Endothelial cell of umbilical vein (primary cell): ENCODE measurements at regions not wholly inside any gene's neighbourhood (a gene's known extent, or its start where the extent isn't known, plus 50 kb on each side); places are given as distances from the start of the nearest gene placed in this dataset.

ENCODE experiments used
- BruUV-seq: library from RNA; stranded (reverse); fragments of 400-500 nt; replicated peaks from 2 replicates; lab custom pipeline; 2021; lab: Mats Ljungman, UMichigan
- CTCF ChIA-PET: fragments of 300-600, 350-600 bp; sonication (Branson Sonifier 250); formaldehyde crosslinking; loops from one replicate; lab custom pipeline; 2021; ENCODE audit warnings: antibody characterized with exemption, inconsistent platforms; lab: Charles Lee
- POLR2A ChIA-PET: fragments of 300-600, 350-600 bp; sonication (Branson Sonifier 250); formaldehyde crosslinking; loops from one replicate; lab custom pipeline; 2021; ENCODE audit warnings: antibody characterized with exemption, inconsistent platforms; lab: Charles Lee
- DNase-seq: peaks from one replicate; pipeline ENCODE4 v3.0.0-alpha.2; 2011; ENCODE audit warnings: low read depth, low spot score
- FAIRE-seq: peaks from 2 replicates; lab custom pipeline; 2011; peaks lifted over from hg19 to GRCh38; lab: Jason Lieb, UNC
- H2AFZ ChIP-seq: 2 replicates; pipeline ENCODE4 v1.6.0; 2012; ENCODE audit warnings: low read depth, low read length, control low read depth, inconsistent platforms
- H3K27ac ChIP-seq: 2 replicates; pipeline ENCODE4 v1.5.1; 2011; ENCODE audit warnings: low read depth, mild to moderate bottlenecking, control low read depth, low read length, moderate library complexity; ENCODE audit not compliant: insufficient read depth
- H3K27me3 ChIP-seq, 2 experiments: 2 replicates each; pipeline versions ENCODE4 v1.6.0 to v1.6.1; 2011; ENCODE audit warnings: low read length in 2 of 2, mixed read lengths in 1 of 2; ENCODE audit not compliant: control insufficient read depth in 2 of 2, insufficient read depth in 2 of 2
- H3K36me3 ChIP-seq, 2 experiments: 2 replicates in 1 of 2; 3 replicates in 1 of 2; pipeline ENCODE4 v1.5.1; 2011; ENCODE audit warnings: low read length in 2 of 2, mild to moderate bottlenecking in 1 of 2, moderate library complexity in 1 of 2; ENCODE audit not compliant: control insufficient read depth in 2 of 2, insufficient read depth in 2 of 2; ENCODE audit errors: extremely low read depth in 1 of 2
- H3K4me1 ChIP-seq: 3 replicates; pipeline ENCODE4 v1.5.1; 2011; ENCODE audit warnings: mild to moderate bottlenecking, low read length; ENCODE audit not compliant: control insufficient read depth, insufficient read depth; ENCODE audit errors: extremely low read depth
- H3K4me2 ChIP-seq: 2 replicates; pipeline ENCODE4 v1.6.1; 2011; ENCODE audit warnings: low read length, control low read depth, mixed read lengths; ENCODE audit not compliant: insufficient read depth
- H3K4me3 ChIP-seq, 3 experiments: fragments of 200-600 bp in 1 of 3; sonication (generic), shearing (Covaris generic) in 1 of 3; replicated peaks in 1 of 3; 2 replicates each; pipeline ENCODE4 v1.5.1; 2011 to 2016; ENCODE audit warnings: control low read depth in 3 of 3, low read length in 3 of 3, mild to moderate bottlenecking in 2 of 3, inconsistent platforms in 1 of 3, low read depth in 1 of 3, moderate library complexity in 1 of 3; ENCODE audit not compliant: insufficient read depth in 1 of 3
- H3K79me2 ChIP-seq: 2 replicates; pipeline ENCODE4 v1.6.0; 2012; ENCODE audit warnings: low read length, inconsistent platforms; ENCODE audit not compliant: control insufficient read depth, insufficient read depth
- H3K9ac ChIP-seq: replicated peaks from 2 replicates; pipeline ENCODE3; 2011; ENCODE audit warnings: low read length, control low read depth; ENCODE audit not compliant: insufficient read depth; ENCODE audit errors: extremely low read depth
- H3K9me1 ChIP-seq: replicated peaks from 3 replicates; pipeline ENCODE4 v1.6.0; 2011; ENCODE audit warnings: mild to moderate bottlenecking, low read length; ENCODE audit not compliant: control insufficient read depth, insufficient read depth; ENCODE audit errors: extremely low read depth
- H3K9me3 ChIP-seq: replicated peaks from 2 replicates; pipeline ENCODE4 v1.5.1; 2012; ENCODE audit warnings: low read length, inconsistent platforms; ENCODE audit not compliant: control insufficient read depth, insufficient read depth
- H4K20me1 ChIP-seq: replicated peaks from 2 replicates; pipeline ENCODE3; 2011; ENCODE audit warnings: mild to moderate bottlenecking, low read length; ENCODE audit not compliant: control insufficient read depth, insufficient read depth; ENCODE audit errors: extremely low read depth
- EZH2 ChIP-seq: IDR thresholded peaks from 2 replicates; pipeline ENCODE4 v1.6.1; 2012; ENCODE audit warnings: borderline replicate concordance, low read depth, mild to moderate bottlenecking, moderate library complexity, low read length, inconsistent platforms; ENCODE audit not compliant: severe bottlenecking
- GATA2 ChIP-seq: IDR thresholded peaks from 2 replicates; pipeline ENCODE4 v1.7.0; 2011; ENCODE audit warnings: low read depth, mild to moderate bottlenecking, moderate library complexity, mixed read lengths, low read length; ENCODE audit not compliant: insufficient read length, insufficient read depth
- MYC ChIP-seq: IDR thresholded peaks from one replicate; pipeline ENCODE4 v1.6.1; 2011; ENCODE audit warnings: mild to moderate bottlenecking, low read depth, low read length
- POLR2A ChIP-seq: IDR thresholded peaks from 2 replicates; pipeline ENCODE4 v1.6.1; 2012; ENCODE audit warnings: low read depth, mild to moderate bottlenecking, control low read depth, low read length
- POLR2AphosphoS5 ChIP-seq: IDR thresholded peaks from 2 replicates; pipeline ENCODE4 v1.6.1; 2012; ENCODE audit warnings: low read depth, mild to moderate bottlenecking, control low read depth, low read length, moderate library complexity; ENCODE audit not compliant: insufficient read depth
- dilution Hi-C: fragments of 300-500 bp; cut with MboI; formaldehyde crosslinking; loops from one replicate; pipeline ENCODE4 v1.15.0; 2019; ENCODE audit warnings: low sequenced_read_pairs; ENCODE audit not compliant: extremely low pct_ligation_motif_present
- intact Hi-C: fragments of 100-400 bp; cut with micrococcal nuclease; formaldehyde crosslinking; loops from one replicate; pipeline ENCODE4 v1.10.0; 2022

- no peak for DNase-seq
- no peak overlapping the region for H3K4me2 ChIP-seq
- ChIA-PET CTCF (no interaction called here), POLR2A (no interaction called here)
- no peaks in the 10 kb centered on the region for H3K9me3 ChIP-seq
- dilution Hi-C loops: no loop called here
- H3K27me3 ChIP-seq: no peaks in the 10 kb centered on the region
- no peak overlapping the region for H2AFZ ChIP-seq
- H3K4me3 ChIP-seq: no peak overlapping the region
- no peaks in the 10 kb centered on the region for H3K36me3 ChIP-seq
- no peaks in the 10 kb centered on the region for H3K4me1 ChIP-seq
- no peak for TF ChIP-seq POLR2AphosphoS5
- no peak for TF ChIP-seq GATA2
- no peak for TF ChIP-seq POLR2A
- TF ChIP-seq MYC: no peak
- no peak overlapping the region for H3K9ac ChIP-seq
- H3K27ac ChIP-seq: no peak overlapping the region
- H3K79me2 ChIP-seq: no peaks in the 10 kb centered on the region
- BruUV-seq: no TSS peak
- intact Hi-C loops: no loop called here
- no peak for FAIRE-seq
- H4K20me1 ChIP-seq: no peaks in the 10 kb centered on the region
- no peaks in the 10 kb centered on the region for H3K9me1 ChIP-seq
Observed at GRCh38 chr4:180558427-180558826, 1684.8 kb upstream of the TENM3 start.

- no peaks in the 10 kb centered on the region for H4K20me1 ChIP-seq
- ChIA-PET POLR2A (no interaction called here), CTCF (no interaction called here)
- no peak overlapping the region for H3K4me3 ChIP-seq
- H3K4me1 ChIP-seq: no peaks in the 10 kb centered on the region
- H3K79me2 ChIP-seq: no peaks in the 10 kb centered on the region
- H3K9ac ChIP-seq: no peak overlapping the region
- H3K36me3 ChIP-seq: no peaks in the 10 kb centered on the region
- BruUV-seq: no TSS peak
- dilution Hi-C loops: no loop called here
- no peak for TF ChIP-seq EZH2
- no peak for TF ChIP-seq POLR2A
- DNase-seq (no peak), FAIRE-seq (no peak)
- no peaks in the 10 kb centered on the region for H3K9me3 ChIP-seq
- no peaks in the 10 kb centered on the region for H3K27me3 ChIP-seq
- no peaks in the 10 kb centered on the region for H3K9me1 ChIP-seq
- H3K4me2 ChIP-seq: no peak overlapping the region
- no peak overlapping the region for H3K27ac ChIP-seq
- H2AFZ ChIP-seq: no peak overlapping the region
- intact Hi-C loops: no loop called here
Observed at GRCh38 chr4:180560896-180561295, 1682.3 kb upstream of the TENM3 start.
